HL-60 (cell line): ENCODE measurements at regions not wholly inside any gene's neighbourhood (a gene's known extent, or its start where the extent isn't known, plus 50 kb on each side); places are given as distances from the start of the nearest gene placed in this dataset.

Source experiments
- POLR2AphosphoS5 ChIP-seq: IDR thresholded peaks from 2 replicates; pipeline ENCODE4 v1.6.1; 2012; ENCODE audit warnings: low read depth
- TF ChIP-seq, protein P1 (sequence below): IDR thresholded peaks from one replicate; pipeline ENCODE4 v1.5.1; 2011; ENCODE audit warnings: low read length, control low read depth, inconsistent platforms; ENCODE audit not compliant: insufficient read depth

DNA sequence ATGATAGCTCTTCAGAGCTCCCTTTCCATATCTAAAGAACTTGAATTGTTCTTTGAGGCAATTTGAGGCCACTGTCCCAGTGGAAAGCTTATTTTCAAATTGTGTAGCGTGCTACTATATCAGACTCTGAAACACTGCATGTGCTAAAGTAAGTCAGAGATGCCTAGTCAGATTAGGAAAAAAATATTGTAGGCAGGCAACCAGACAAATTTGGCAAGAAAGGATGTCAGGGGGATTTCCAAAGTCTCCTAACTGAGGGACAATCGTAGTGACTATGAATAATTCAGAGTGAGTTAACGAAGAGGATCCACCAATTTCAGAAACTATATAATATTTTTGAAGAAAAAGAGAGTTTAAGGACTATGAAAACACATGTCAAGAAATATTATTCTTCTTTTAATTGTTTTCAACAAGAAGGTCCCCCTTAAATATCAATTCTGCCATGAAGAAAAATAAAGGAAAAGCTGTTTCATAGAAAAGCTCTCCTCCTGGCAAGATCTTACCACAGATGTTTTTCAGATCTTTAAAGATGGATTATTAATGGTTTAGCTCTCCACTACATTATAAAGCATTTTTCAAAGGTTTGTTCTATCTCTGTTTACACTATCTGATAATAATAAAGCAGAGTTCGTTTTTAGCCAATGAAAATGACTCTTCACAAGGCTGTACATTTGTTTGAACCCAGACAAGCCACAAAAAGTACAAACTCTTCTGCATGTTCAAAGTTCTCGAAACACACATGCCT, 273.5 kb upstream of the PTGER4 start:
- TF ChIP-seq, protein P1, sequence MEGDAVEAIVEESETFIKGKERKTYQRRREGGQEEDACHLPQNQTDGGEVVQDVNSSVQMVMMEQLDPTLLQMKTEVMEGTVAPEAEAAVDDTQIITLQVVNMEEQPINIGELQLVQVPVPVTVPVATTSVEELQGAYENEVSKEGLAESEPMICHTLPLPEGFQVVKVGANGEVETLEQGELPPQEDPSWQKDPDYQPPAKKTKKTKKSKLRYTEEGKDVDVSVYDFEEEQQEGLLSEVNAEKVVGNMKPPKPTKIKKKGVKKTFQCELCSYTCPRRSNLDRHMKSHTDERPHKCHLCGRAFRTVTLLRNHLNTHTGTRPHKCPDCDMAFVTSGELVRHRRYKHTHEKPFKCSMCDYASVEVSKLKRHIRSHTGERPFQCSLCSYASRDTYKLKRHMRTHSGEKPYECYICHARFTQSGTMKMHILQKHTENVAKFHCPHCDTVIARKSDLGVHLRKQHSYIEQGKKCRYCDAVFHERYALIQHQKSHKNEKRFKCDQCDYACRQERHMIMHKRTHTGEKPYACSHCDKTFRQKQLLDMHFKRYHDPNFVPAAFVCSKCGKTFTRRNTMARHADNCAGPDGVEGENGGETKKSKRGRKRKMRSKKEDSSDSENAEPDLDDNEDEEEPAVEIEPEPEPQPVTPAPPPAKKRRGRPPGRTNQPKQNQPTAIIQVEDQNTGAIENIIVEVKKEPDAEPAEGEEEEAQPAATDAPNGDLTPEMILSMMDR: no peak
- no peak for TF ChIP-seq POLR2AphosphoS5
